ENCODE measurements at regions not wholly inside any gene's neighbourhood (a gene's known extent, or its start where the extent isn't known, plus 50 kb on each side); places are given as distances from the start of the nearest gene placed in this dataset.

DNA sequence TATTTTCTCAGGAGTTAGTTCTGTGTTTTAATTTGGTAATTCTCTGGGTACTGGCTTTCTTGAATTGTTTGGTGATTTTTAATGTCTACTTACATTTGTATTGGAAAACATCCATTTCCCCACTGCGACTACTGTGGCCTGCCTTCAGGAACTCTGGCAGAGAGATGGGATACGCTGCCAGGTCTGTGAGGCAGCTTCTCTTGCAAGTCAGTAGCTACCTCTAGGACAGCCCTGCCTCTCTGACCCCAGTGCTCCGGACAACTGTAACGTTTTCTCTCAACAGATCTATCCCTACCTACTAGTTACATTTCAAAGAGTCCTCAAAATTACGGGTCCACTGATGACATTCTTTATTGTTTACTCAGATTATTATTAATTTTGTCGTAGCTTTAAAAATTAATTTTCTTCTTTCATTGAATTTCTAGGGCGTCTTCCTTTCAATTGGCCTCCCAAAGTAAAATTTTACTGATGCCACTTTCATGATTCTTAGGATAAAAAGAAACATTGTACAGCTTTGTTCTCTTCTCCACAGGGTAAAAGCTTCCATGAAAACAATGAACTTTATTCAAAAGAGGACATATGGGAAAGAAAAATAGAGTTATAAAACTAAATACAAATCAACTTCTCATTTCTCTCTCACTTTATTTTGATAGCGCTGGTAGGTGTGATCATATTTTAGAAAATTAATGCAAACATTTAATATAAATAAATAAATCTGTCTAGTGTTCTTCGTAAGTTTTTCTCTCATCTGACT lies 123.2 kb upstream of the GOLGA8J start:
- in situ Hi-C loops (cut with MboI; ENCODE audit: low sequenced_read_pairs): loop anchor here (10.0 kb wide), 1 partner anchor 65 kb away; no protein-coding TSS in a partner anchor

DNA sequence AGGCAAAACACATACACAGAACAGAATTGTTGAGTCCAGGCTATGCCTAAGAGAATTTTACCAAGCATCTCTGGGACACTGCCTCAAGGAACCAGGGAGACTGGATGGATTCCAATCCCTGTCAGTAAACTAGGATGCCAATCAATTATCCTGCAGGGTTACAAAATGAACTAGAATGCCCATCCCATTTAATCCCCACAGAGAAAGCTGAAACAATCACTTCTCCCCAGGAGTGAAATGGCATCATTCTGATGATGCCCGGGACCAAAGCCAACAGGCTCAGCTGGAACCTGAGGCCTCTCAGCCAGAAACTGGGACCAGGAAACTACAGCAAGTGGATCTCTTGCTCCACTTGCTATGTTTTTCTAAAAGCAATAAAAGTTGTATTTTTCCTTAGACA lies 130.0 kb upstream of the TJP1 start:
- in situ Hi-C loops (cut with MboI; ENCODE audit: low sequenced_read_pairs): loop anchor here (10.0 kb wide), 1 partner anchor 57 kb away; no protein-coding TSS in a partner anchor

GRCh38 chr15:29945943-29946596 lies 123.8 kb upstream of the TJP1 start:
- in situ Hi-C loops (cut with MboI; ENCODE audit: low sequenced_read_pairs): no loop called here

- in situ Hi-C loops (cut with MboI; ENCODE audit: low sequenced_read_pairs): no loop called here
Measured at GRCh38 chr15:29944925-29945324, 122.7 kb upstream of the TJP1 start.

- in situ Hi-C loops (cut with MboI; ENCODE audit: low sequenced_read_pairs): no loop called here
Measured at GRCh38 chr15:29942548-29942947, 120.3 kb upstream of the TJP1 start.

DNA sequence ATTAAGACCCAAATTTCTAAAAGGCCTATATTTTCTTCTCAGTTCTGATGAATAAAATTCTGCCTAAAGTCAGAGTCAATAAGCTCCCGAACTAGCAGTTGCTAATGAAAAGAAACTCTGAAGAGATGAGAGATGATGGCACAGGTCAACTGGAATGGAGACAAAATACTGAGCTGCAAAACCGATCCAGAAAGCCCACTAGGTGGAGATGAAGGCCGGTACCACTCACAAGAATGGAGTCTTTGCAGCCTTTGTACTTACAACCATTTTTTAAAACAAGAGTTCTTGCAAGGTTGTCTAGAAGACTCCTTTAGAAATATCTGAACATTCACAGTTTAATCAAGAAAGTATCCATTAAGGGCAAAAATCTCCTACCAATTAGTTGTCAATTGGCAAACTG lies 119.9 kb upstream of the TJP1 start:
- in situ Hi-C loops (cut with MboI; ENCODE audit: low sequenced_read_pairs): no loop called here

GRCh38 chr15:29939404-29939803 lies 117.1 kb upstream of the TJP1 start:
- in situ Hi-C loops (cut with MboI; ENCODE audit: low sequenced_read_pairs): no loop called here

GRCh38 chr15:29938361-29939335 lies 116.4 kb upstream of the TJP1 start:
- in situ Hi-C loops (cut with MboI; ENCODE audit: low sequenced_read_pairs): no loop called here

- in situ Hi-C loops (cut with MboI; ENCODE audit: low sequenced_read_pairs): no loop called here
Measured at GRCh38 chr15:29937956-29938355, 115.7 kb upstream of the TJP1 start.

- in situ Hi-C loops (cut with MboI; ENCODE audit: low sequenced_read_pairs): no loop called here
Measured at GRCh38 chr15:29936353-29937049, 114.2 kb upstream of the TJP1 start.

- in situ Hi-C loops (cut with MboI; ENCODE audit: low sequenced_read_pairs): no loop called here
Measured at GRCh38 chr15:29935296-29936004, 113.2 kb upstream of the TJP1 start.

GRCh38 chr15:29934251-29934650 lies 112.0 kb upstream of the TJP1 start:
- in situ Hi-C loops (cut with MboI; ENCODE audit: low sequenced_read_pairs): no loop called here

GRCh38 chr15:29933042-29933803 lies 111.0 kb upstream of the TJP1 start:
- in situ Hi-C loops (cut with MboI; ENCODE audit: low sequenced_read_pairs): no loop called here

- in situ Hi-C loops (cut with MboI; ENCODE audit: low sequenced_read_pairs): no loop called here
Measured at GRCh38 chr15:29926083-29926388, 103.8 kb upstream of the TJP1 start.

- in situ Hi-C loops (cut with MboI; ENCODE audit: low sequenced_read_pairs): no loop called here
Measured at GRCh38 chr15:29925227-29926082, 103.2 kb upstream of the TJP1 start.

DNA sequence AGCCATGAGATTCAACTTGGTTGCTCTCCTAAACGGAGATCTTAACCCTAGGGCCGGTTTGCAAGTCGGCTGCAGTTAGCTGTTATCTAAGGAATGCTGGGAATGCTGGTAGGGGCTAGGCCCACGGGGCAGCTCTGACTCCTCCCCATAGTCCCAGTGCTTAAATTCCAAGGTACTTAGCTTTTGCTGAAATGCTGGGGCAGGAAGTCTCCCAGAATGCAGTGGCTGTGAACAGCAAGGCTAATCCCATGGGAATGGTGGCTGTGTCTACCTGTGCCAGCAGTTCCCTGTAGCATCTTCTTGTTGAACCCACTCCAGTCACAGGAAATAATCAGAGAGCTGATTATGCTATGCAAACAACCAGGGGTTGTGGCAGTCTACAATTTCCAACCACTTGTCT lies 102.5 kb upstream of the TJP1 start:
- in situ Hi-C loops (cut with MboI; ENCODE audit: low sequenced_read_pairs): no loop called here

- in situ Hi-C loops (cut with MboI; ENCODE audit: low sequenced_read_pairs): no loop called here
Measured at GRCh38 chr15:29922191-29922590, 99.9 kb upstream of the TJP1 start.

- in situ Hi-C loops (cut with MboI; ENCODE audit: low sequenced_read_pairs): no loop called here
Measured at GRCh38 chr15:29921130-29921601, 98.9 kb upstream of the TJP1 start.

Measured in HL-60/S4 treated with retinoic acid at 250 ng/mL for 4 days and 3 days (cell line).